H9 (cell line): ENCODE measurements at regions not wholly inside any gene's neighbourhood (a gene's known extent, or its start where the extent isn't known, plus 50 kb on each side); places are given as distances from the start of the nearest gene placed in this dataset.

Experiments used
- DNase-seq: peaks from one replicate; pipeline ENCODE4 v3.0.0-alpha.2; 2017
- H2AFZ ChIP-seq: one replicate; pipeline ENCODE4 v1.6.1; 2013; ENCODE audit warnings: mild to moderate bottlenecking, low read length, control low read depth, moderate library complexity
- H2AK5ac ChIP-seq: 2 replicates; pipeline ENCODE4 v1.6.1; 2013; ENCODE audit warnings: low read length, control low read depth, mixed read lengths; ENCODE audit not compliant: insufficient read length
- H2BK120ac ChIP-seq: one replicate; pipeline ENCODE4 v1.6.1; 2013; ENCODE audit warnings: low read depth, mild to moderate bottlenecking, low read length, control low read depth, inconsistent platforms; ENCODE audit not compliant: poor library complexity, severe bottlenecking
- H2BK12ac ChIP-seq: 2 replicates; pipeline ENCODE4 v1.6.1; 2013; ENCODE audit warnings: low read length, control low read depth, mixed read lengths, low read depth; ENCODE audit not compliant: insufficient read length
- H2BK15ac ChIP-seq: 2 replicates; pipeline ENCODE4 v1.6.1; 2013; ENCODE audit warnings: low read depth, low read length, control low read depth
- H2BK20ac ChIP-seq: one replicate; pipeline ENCODE4 v1.6.1; 2013; ENCODE audit warnings: low read depth, mild to moderate bottlenecking, low read length, control low read depth, inconsistent platforms; ENCODE audit not compliant: poor library complexity, severe bottlenecking
- H2BK5ac ChIP-seq: 2 replicates; pipeline ENCODE4 v1.6.1; 2013; ENCODE audit warnings: low read length, control low read depth, mixed read lengths; ENCODE audit not compliant: insufficient read length
- H3K14ac ChIP-seq: 2 replicates; pipeline ENCODE4 v1.6.1; 2013; ENCODE audit warnings: low read length, control low read depth; ENCODE audit not compliant: insufficient read depth
- H3K18ac ChIP-seq: 2 replicates; pipeline ENCODE4 v1.6.1; 2013; ENCODE audit warnings: low read depth, mild to moderate bottlenecking, mixed read lengths, low read length, control low read depth; ENCODE audit not compliant: insufficient read length
- H3K23ac ChIP-seq: 2 replicates; pipeline ENCODE4 v1.6.1; 2013; ENCODE audit warnings: low read length, control low read depth, mixed read lengths, low read depth; ENCODE audit not compliant: insufficient read length
- H3K23me2 ChIP-seq: 2 replicates; pipeline ENCODE4 v1.6.1; 2013; ENCODE audit warnings: low read depth, mild to moderate bottlenecking, mixed read lengths, low read length, control low read depth; ENCODE audit not compliant: insufficient read length, poor library complexity, severe bottlenecking
- H3K27ac ChIP-seq: 2 replicates; pipeline ENCODE4 v1.5.1; 2013; ENCODE audit warnings: low read length, control low read depth, mixed read lengths, low read depth; ENCODE audit not compliant: insufficient read length
- H3K27me3 ChIP-seq: 2 replicates; pipeline ENCODE4 v1.6.1; 2013; ENCODE audit warnings: low read length, control low read depth, inconsistent platforms; ENCODE audit not compliant: insufficient read depth
- H3K4ac ChIP-seq: 2 replicates; pipeline ENCODE4 v1.6.1; 2013; ENCODE audit warnings: low read depth, mild to moderate bottlenecking, control low read depth, inconsistent platforms, low read length, moderate library complexity
- H3K4me1 ChIP-seq: 2 replicates; pipeline ENCODE4 v1.6.1; 2013; ENCODE audit warnings: low read length, control low read depth, inconsistent platforms; ENCODE audit not compliant: insufficient read depth
- H3K4me2 ChIP-seq: 2 replicates; pipeline ENCODE4 v1.6.1; 2013; ENCODE audit warnings: low read length, control low read depth, mixed read lengths; ENCODE audit not compliant: insufficient read length, insufficient read depth
- H3K56ac ChIP-seq: 2 replicates; pipeline ENCODE4 v1.6.1; 2013; ENCODE audit warnings: low read depth, mild to moderate bottlenecking, mixed read lengths, low read length, control low read depth; ENCODE audit not compliant: insufficient read length
- H3K79me1 ChIP-seq: 2 replicates; pipeline ENCODE4 v1.6.1; 2013; ENCODE audit warnings: low read depth, mild to moderate bottlenecking, moderate library complexity, low read length, control low read depth, inconsistent platforms; ENCODE audit not compliant: insufficient read depth, poor library complexity, severe bottlenecking
- H3K79me2 ChIP-seq: 2 replicates; pipeline ENCODE4 v1.6.1; 2013; ENCODE audit warnings: low read length, control low read depth, inconsistent platforms; ENCODE audit not compliant: insufficient read depth
- H3K9ac ChIP-seq: 2 replicates; pipeline ENCODE4 v1.6.1; 2013; ENCODE audit warnings: low read length, control low read depth, mixed read lengths; ENCODE audit not compliant: insufficient read length; ENCODE audit errors: extremely low read depth
- H3K9me3 ChIP-seq: one replicate; pipeline ENCODE4 v1.6.1; 2013; ENCODE audit warnings: low read depth, low read length, inconsistent platforms; ENCODE audit not compliant: control insufficient read depth
- H3T11ph ChIP-seq: one replicate; pipeline ENCODE4 v1.6.1; 2013; ENCODE audit warnings: mild to moderate bottlenecking, low read length, control low read depth, inconsistent platforms
- H4K20me1 ChIP-seq: one replicate; pipeline ENCODE4 v1.6.1; 2013; ENCODE audit not compliant: control insufficient read depth, insufficient read length, insufficient read depth
- H4K5ac ChIP-seq: 2 replicates; pipeline ENCODE4 v1.6.1; 2013; ENCODE audit warnings: low read depth, mild to moderate bottlenecking, mixed read lengths, low read length, control low read depth; ENCODE audit not compliant: insufficient read length
- H4K8ac ChIP-seq: replicated peaks from 2 replicates; pipeline ENCODE4 v1.6.1; 2013; ENCODE audit warnings: low read length, control low read depth, mixed read lengths, low read depth; ENCODE audit not compliant: insufficient read length
- H4K91ac ChIP-seq: 2 replicates; pipeline ENCODE4 v1.6.1; 2013; ENCODE audit warnings: low read depth, mild to moderate bottlenecking, moderate library complexity, mixed read lengths, low read length, control low read depth; ENCODE audit not compliant: insufficient read length
- H3K27ac Mint-ChIP-seq, 3 experiments: 2 replicates in 2 of 3; 3 replicates in 1 of 3; pipeline ENCODE4 v1.8.0; 2020 to 2021; ENCODE audit warnings: mixed read lengths in 3 of 3, mild to moderate bottlenecking in 1 of 3, moderate library complexity in 1 of 3
- H3K27me3 Mint-ChIP-seq: 2 replicates; pipeline ENCODE4 v1.8.0; 2021; ENCODE audit warnings: low read depth, mild to moderate bottlenecking, moderate library complexity, mixed read lengths
- H3K36me3 Mint-ChIP-seq, 3 experiments: 2 replicates in 2 of 3; 3 replicates in 1 of 3; pipeline ENCODE4 v1.8.0; 2020 to 2021; ENCODE audit warnings: low read depth in 3 of 3, mixed read lengths in 3 of 3; ENCODE audit not compliant: insufficient read depth in 1 of 3
- H3K4me1 Mint-ChIP-seq, 2 experiments: 2 replicates each; pipeline ENCODE4 v1.8.0; 2020; ENCODE audit warnings: mixed read lengths in 2 of 2
- H3K4me3 Mint-ChIP-seq, 2 experiments: 2 replicates in 1 of 2; 3 replicates in 1 of 2; pipeline ENCODE4 v1.8.0; 2020 to 2021; ENCODE audit warnings: mild to moderate bottlenecking in 2 of 2, mixed read lengths in 2 of 2, moderate library complexity in 1 of 2
- H3K9me3 Mint-ChIP-seq, 2 experiments: 2 replicates in 1 of 2; 3 replicates in 1 of 2; pipeline ENCODE4 v1.8.0; 2020; ENCODE audit warnings: mild to moderate bottlenecking in 2 of 2, mixed read lengths in 2 of 2, moderate library complexity in 1 of 2
- WGBS: extraction: QIAGEN DNeasy Blood & Tissue Kit; methylation state at CpG from one replicate; pipeline ENCODE4 v1.1.7; 2013; ENCODE audit warnings: missing lambda C conversion rate, low lambda C conversion rate, mixed read lengths; ENCODE audit not compliant: insufficient read length; ENCODE audit errors: extremely low coverage; 5-methylcytosine and 5-hydroxymethylcytosine counted together
- TF ChIP-seq, protein P1 (sequence below): fragments of 200-600 bp; sonication (generic); conservative IDR thresholded peaks from 3 replicates; pipeline ENCODE4 v1.8.0; 2021; ENCODE audit warnings: antibody characterized with exemption, mild to moderate bottlenecking

DNA sequence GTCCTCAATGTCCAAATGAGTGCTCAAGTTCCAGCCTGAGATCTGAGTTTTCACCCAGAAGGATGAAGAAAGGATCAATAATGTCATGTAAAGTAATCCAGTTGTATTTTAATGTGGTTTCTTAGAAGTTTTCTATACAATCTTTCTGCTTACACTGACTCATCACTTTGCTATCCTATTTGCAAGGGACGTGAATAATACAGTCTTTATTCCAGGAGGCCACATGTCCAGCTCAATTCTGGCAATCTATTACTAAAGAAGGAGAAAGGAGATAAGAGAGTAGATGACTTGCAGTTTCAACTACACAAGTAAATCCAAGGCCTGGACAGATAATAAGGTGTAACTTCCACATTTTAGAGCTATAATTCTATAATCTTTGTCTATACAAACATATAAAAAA, 601.1 kb upstream of the SETBP1 start:
- H3K4me3 Mint-ChIP-seq: no peak overlapping the region
- H3K4me2 ChIP-seq: no peak overlapping the region

More for the DNA sequence above, 601.1 kb upstream of the SETBP1 start:
- Histone ChIP-seq H3K56ac (no peak overlapping the region), H3K4me1 (no peaks in the 10 kb centered on the region), H4K20me1 (no peaks in the 10 kb centered on the region), H2BK5ac (no peak overlapping the region), H3K4ac (no peak overlapping the region), H4K91ac (no peak overlapping the region), H2BK20ac (no peak overlapping the region), H3K9ac (no peak overlapping the region), H2AFZ (no peak overlapping the region), H3K79me1 (no peaks in the 10 kb centered on the region), H3K23me2 (no peaks in the 10 kb centered on the region), H3K79me2 (no peaks in the 10 kb centered on the region), H3K9me3 (no peaks in the 10 kb centered on the region), H2AK5ac (no peak overlapping the region), H4K8ac (no peak overlapping the region), H2BK15ac (no peak overlapping the region), H3K14ac (no peak overlapping the region), H2BK120ac (no peak overlapping the region), H2BK12ac (no peak overlapping the region), H3K18ac (no peak overlapping the region), H3K27ac (no peak overlapping the region), H3K27me3 (no peaks in the 10 kb centered on the region), H4K5ac (no peak overlapping the region), H3T11ph (no peak overlapping the region), H3K23ac (no peak overlapping the region)
- Mint-ChIP-seq H3K4me1 (peaks cover 0 to 3% of the 10 kb centered on the region in 2 experiments; a peak in 1 of 4 replicates), H3K9me3 (no peaks in the 10 kb centered on the region; a peak in 1 of 5 replicates), H3K27ac (no peak overlapping the region), H3K27me3 (no peaks in the 10 kb centered on the region), H3K36me3 (no peaks in the 10 kb centered on the region)
- no peak for DNase-seq
- WGBS: no CpG with 5 or more reads among the region's 1 CpG
- TF ChIP-seq, protein P1, sequence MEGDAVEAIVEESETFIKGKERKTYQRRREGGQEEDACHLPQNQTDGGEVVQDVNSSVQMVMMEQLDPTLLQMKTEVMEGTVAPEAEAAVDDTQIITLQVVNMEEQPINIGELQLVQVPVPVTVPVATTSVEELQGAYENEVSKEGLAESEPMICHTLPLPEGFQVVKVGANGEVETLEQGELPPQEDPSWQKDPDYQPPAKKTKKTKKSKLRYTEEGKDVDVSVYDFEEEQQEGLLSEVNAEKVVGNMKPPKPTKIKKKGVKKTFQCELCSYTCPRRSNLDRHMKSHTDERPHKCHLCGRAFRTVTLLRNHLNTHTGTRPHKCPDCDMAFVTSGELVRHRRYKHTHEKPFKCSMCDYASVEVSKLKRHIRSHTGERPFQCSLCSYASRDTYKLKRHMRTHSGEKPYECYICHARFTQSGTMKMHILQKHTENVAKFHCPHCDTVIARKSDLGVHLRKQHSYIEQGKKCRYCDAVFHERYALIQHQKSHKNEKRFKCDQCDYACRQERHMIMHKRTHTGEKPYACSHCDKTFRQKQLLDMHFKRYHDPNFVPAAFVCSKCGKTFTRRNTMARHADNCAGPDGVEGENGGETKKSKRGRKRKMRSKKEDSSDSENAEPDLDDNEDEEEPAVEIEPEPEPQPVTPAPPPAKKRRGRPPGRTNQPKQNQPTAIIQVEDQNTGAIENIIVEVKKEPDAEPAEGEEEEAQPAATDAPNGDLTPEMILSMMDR: no peak
